DOHH2 (cell line): ENCODE measurements at regions not wholly inside any gene's neighbourhood (a gene's known extent, or its start where the extent isn't known, plus 50 kb on each side); places are given as distances from the start of the nearest gene placed in this dataset.

Source experiments
- H3F3A ChIP-seq: fragments of 200-600 bp; sonication (generic), shearing (Covaris generic); 2 replicates; pipeline ENCODE4 v1.6.0; 2016; ENCODE audit warnings: antibody characterized with exemption, mild to moderate bottlenecking; ENCODE audit not compliant: control insufficient read depth, insufficient read depth
- H3K27ac ChIP-seq: fragments of 200-600 bp; sonication (generic); 2 replicates; pipeline ENCODE4 v1.5.1; 2014; ENCODE audit warnings: low read depth, mild to moderate bottlenecking, low read length, moderate library complexity
- H3K27me3 ChIP-seq: fragments of 200-600 bp; sonication (generic); 2 replicates; pipeline ENCODE4 v1.6.1; 2014; ENCODE audit warnings: mild to moderate bottlenecking, low read length, mixed read lengths; ENCODE audit not compliant: control insufficient read depth
- H3K36me3 ChIP-seq: fragments of 200-600 bp; sonication (generic); 2 replicates; pipeline ENCODE4 v1.6.1; 2014; ENCODE audit warnings: mild to moderate bottlenecking, low read length, moderate library complexity, mixed read lengths; ENCODE audit not compliant: control insufficient read depth
- H3K4me1 ChIP-seq: fragments of 200-600 bp; sonication (generic); 2 replicates; pipeline ENCODE4 v1.6.1; 2014; ENCODE audit warnings: mild to moderate bottlenecking, low read length, mixed read lengths; ENCODE audit not compliant: control insufficient read depth
- H3K4me2 ChIP-seq: fragments of 200-600 bp; sonication (generic); 2 replicates; pipeline ENCODE4 v1.6.0; 2014; ENCODE audit warnings: mild to moderate bottlenecking, low read length, moderate library complexity
- H3K4me3 ChIP-seq: fragments of 200-600 bp; sonication (generic); 2 replicates; pipeline ENCODE4 v1.5.1; 2014; ENCODE audit warnings: mild to moderate bottlenecking, low read length, mixed read lengths
- H3K79me2 ChIP-seq: fragments of 200-600 bp; sonication (generic); 2 replicates; pipeline ENCODE4 v1.6.1; 2014; ENCODE audit warnings: mild to moderate bottlenecking, low read length, mixed read lengths; ENCODE audit not compliant: control insufficient read depth
- H3K9me2 ChIP-seq: fragments of 200-600 bp; sonication (generic); replicated peaks from 2 replicates; pipeline ENCODE4 v1.6.1; 2014; ENCODE audit warnings: mild to moderate bottlenecking, low read length, mixed read lengths; ENCODE audit not compliant: control insufficient read depth
- H3K9me3 ChIP-seq: fragments of 200-600 bp; sonication (generic); 2 replicates; pipeline ENCODE4 v1.6.1; 2014; ENCODE audit warnings: antibody characterized with exemption, low read length, mixed read lengths; ENCODE audit not compliant: control insufficient read depth, insufficient read depth
- H4K20me1 ChIP-seq: fragments of 200-600 bp; sonication (generic); 2 replicates; pipeline ENCODE4 v1.6.0; 2014; ENCODE audit warnings: low read depth, mild to moderate bottlenecking, antibody characterized with exemption, low read length, moderate library complexity; ENCODE audit not compliant: control insufficient read depth, insufficient read depth
- EZH2phosphoT487 ChIP-seq: fragments of 200-600 bp; sonication (generic); IDR thresholded peaks from 2 replicates; pipeline ENCODE4 v1.6.1; 2017; ENCODE audit warnings: borderline replicate concordance, mild to moderate bottlenecking, antibody characterized with exemption, low read length, moderate library complexity, mixed read lengths
- TF ChIP-seq, protein P1 (sequence below): fragments of 200-600 bp; sonication (generic); IDR thresholded peaks from one replicate; pipeline ENCODE4 v1.5.1; 2014; ENCODE audit warnings: antibody characterized with exemption, mild to moderate bottlenecking, low read depth, low read length; ENCODE audit not compliant: poor library complexity, severe bottlenecking

DNA sequence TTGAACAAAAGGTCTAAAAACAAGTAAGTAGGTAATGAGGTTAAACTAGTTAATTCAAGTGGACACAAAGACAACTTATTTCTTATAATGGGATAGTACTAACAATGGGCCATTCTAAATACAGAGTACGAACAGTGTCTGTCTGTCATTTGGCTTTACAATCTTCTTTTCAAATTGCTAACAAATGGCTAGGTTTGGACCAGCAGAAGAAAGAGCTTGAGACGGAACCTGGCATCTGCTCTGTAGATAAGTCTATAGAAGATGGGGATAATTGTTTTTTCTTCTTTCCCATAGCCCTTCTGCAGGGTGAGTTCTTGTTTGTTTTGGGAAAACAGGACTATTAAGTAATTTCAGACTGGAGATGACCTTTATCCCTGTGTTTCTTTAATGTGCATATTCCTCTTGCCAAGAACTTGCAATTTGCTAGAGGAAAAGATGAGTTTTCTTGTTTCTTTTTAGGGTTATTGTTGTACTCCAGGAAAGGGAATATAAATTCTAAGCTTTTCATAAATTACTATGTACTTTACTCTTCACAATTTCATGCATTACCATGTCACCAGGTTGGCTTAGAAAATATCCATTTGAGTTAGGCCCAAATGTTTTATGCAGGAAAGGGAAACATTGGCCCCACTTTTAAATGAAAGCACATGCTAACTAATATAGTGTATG is 500.5 kb upstream of the SYT4 start:
- H3K4me2 ChIP-seq: no peak overlapping the region
- H3K36me3 ChIP-seq: no peaks in the 10 kb centered on the region
- no peaks in the 10 kb centered on the region for H3F3A ChIP-seq
- no peaks in the 10 kb centered on the region for H3K79me2 ChIP-seq
- no peak for TF ChIP-seq EZH2phosphoT487
- TF ChIP-seq, protein P1, sequence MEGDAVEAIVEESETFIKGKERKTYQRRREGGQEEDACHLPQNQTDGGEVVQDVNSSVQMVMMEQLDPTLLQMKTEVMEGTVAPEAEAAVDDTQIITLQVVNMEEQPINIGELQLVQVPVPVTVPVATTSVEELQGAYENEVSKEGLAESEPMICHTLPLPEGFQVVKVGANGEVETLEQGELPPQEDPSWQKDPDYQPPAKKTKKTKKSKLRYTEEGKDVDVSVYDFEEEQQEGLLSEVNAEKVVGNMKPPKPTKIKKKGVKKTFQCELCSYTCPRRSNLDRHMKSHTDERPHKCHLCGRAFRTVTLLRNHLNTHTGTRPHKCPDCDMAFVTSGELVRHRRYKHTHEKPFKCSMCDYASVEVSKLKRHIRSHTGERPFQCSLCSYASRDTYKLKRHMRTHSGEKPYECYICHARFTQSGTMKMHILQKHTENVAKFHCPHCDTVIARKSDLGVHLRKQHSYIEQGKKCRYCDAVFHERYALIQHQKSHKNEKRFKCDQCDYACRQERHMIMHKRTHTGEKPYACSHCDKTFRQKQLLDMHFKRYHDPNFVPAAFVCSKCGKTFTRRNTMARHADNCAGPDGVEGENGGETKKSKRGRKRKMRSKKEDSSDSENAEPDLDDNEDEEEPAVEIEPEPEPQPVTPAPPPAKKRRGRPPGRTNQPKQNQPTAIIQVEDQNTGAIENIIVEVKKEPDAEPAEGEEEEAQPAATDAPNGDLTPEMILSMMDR: no peak
- no peak overlapping the region for H3K27ac ChIP-seq
- no peak overlapping the region for H3K4me3 ChIP-seq
- H3K4me1 ChIP-seq: no peaks in the 10 kb centered on the region
- H3K9me2 ChIP-seq: no peaks in the 10 kb centered on the region
- no peaks in the 10 kb centered on the region for H3K9me3 ChIP-seq
- no peaks in the 10 kb centered on the region for H3K27me3 ChIP-seq
- no peaks in the 10 kb centered on the region for H4K20me1 ChIP-seq

DNA sequence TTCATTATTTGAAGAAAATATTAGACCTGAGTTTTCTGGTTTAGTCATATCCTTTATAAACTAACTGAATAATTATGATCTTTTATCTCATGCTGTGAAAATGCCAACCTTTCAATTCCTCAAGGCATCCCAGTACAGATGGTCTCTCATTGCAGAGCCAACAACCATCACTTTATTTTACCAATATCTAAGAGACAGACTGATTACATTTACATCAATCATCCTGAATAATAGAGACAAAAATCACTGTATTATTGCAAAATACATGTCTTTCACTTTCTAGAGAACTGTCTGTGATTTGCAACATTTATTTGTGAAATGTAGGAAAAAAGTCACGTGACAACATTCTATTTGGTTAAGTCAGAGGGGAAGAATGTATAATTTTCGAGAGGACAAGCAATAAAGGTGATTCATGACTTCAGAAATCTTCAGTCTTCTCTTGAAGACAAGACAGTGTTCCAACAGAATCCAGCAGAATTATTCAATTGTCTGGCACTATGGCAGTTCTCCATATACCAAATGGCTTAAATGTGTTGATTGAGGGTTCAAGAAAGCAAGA is 503.6 kb upstream of the SYT4 start:
- Histone ChIP-seq H3K36me3 (no peaks in the 10 kb centered on the region), H3F3A (no peaks in the 10 kb centered on the region), H4K20me1 (no peaks in the 10 kb centered on the region), H3K4me3 (no peak overlapping the region), H3K27me3 (no peaks in the 10 kb centered on the region), H3K27ac (no peak overlapping the region), H3K4me2 (no peak overlapping the region), H3K79me2 (no peaks in the 10 kb centered on the region), H3K4me1 (no peaks in the 10 kb centered on the region), H3K9me3 (no peaks in the 10 kb centered on the region), H3K9me2 (no peaks in the 10 kb centered on the region)
- TF ChIP-seq, protein P1: no peak
- TF ChIP-seq EZH2phosphoT487: no peak

DNA sequence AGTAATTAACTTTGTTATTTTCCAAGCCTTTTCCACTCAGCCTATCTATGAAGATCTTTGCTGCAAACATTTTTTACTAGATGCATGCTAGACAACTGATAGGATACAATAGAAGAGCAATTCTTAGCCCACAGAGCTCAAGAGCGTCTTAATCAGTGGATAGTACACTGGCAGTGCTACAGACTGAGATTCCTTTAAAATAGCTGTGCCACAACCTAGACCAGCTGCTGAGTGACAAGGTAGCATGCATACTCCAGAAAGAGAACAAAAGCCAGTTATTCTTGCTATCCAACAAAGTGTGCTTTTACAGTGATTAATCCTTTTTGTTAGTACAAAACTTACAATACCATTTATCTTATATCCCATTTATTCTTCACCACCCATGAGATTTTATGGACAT is 507.9 kb upstream of the SYT4 start:
- H3K4me3 ChIP-seq: no peak overlapping the region
- no peaks in the 10 kb centered on the region for H3K27me3 ChIP-seq
- TF ChIP-seq, protein P1: no peak
- TF ChIP-seq EZH2phosphoT487: no peak
- no peaks in the 10 kb centered on the region for H3K9me2 ChIP-seq
- no peaks in the 10 kb centered on the region for H3K36me3 ChIP-seq
- no peaks in the 10 kb centered on the region for H4K20me1 ChIP-seq
- H3K4me2 ChIP-seq: no peak overlapping the region
- no peak overlapping the region for H3K27ac ChIP-seq
- H3K9me3 ChIP-seq: no peaks in the 10 kb centered on the region
- no peaks in the 10 kb centered on the region for H3K79me2 ChIP-seq
- H3K4me1 ChIP-seq: no peaks in the 10 kb centered on the region
- H3F3A ChIP-seq: no peaks in the 10 kb centered on the region
